ENCODE measurements at regions not wholly inside any gene's neighbourhood (a gene's known extent, or its start where the extent isn't known, plus 50 kb on each side); places are given as distances from the start of the nearest gene placed in this dataset.

DNA sequence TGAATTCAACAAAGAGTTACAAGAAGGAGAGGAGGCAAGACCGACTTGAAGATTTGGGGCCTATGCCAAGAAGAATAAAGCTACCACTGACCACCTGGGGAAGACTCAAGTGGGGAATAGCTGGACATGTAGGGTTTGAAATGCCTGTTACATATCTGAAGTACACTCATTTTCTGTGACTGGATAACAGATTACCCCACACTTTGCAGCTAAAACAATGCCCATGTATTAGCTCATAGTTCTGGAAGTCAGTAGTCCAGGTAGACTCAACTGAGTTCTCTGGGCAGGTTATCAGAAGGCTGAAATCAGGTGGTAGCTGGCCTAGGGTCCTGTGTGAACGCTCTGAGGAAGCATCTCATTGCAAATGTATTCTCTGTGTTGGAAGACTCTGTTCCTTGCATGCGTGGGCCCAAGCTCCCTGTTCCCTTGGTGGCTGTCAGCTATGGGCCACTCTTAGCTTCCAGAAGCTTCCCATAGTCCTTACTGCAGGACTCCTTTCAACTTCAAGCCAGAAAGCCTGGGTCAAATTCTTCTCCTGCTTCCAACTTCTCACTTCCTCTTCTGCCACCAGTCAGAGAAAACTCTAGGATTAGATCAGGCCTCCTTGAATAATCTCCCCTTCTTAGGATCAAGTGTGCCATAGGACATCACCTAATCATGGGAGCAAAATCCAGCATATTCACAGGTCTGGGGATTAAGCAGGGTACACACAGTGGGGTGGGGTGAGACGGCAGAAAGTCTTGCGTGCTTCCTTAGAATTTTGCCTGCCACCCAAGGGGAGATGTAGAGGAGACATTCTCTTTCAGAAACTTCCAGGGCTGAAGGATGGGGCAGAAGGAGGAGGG, 187.8 kb downstream of the SHQ1 start:
- H3K4me3 ChIP-seq = no peak overlapping the region
- ATAC-seq = no peak
- no peaks in the 10 kb centered on the region for H3K79me2 ChIP-seq (replicated peaks; ENCODE audit: insufficient read depth)
- no peaks in the 10 kb centered on the region for H3F3A ChIP-seq (replicated peaks; ENCODE audit: low read depth)
- no peak overlapping the region for H3K4me2 ChIP-seq
- H3K9me2 ChIP-seq (ENCODE audit: insufficient read depth) = peaks cover 7% of the 10 kb centered on the region; the same call in 1 of the 2 replicates
- H2AFZ ChIP-seq = no peak overlapping the region
- H4K20me1 ChIP-seq (replicated peaks; ENCODE audit: insufficient read depth) = no peaks in the 10 kb centered on the region
- Mint-ChIP-seq H3K27me3 (ENCODE audit: insufficient read depth, low read depth, poor library complexity) (peaks cover 8% of the 10 kb centered on the region), H3K36me3 (ENCODE audit: low read depth) (no peaks in the 10 kb centered on the region), H3K4me3 (no peak overlapping the region), H3K4me1 (peaks cover 5% of the 10 kb centered on the region; the same call in 1 of the 3 replicates), H3K9me3 (no peaks in the 10 kb centered on the region; the same call in 1 of the 3 replicates), H3K27ac (no peak overlapping the region)
- DNase-seq (ENCODE audit: low spot score) = no peak
- peaks cover 3% of the 10 kb centered on the region; the same call in 1 of the 2 replicates for H3K4me1 ChIP-seq (ENCODE audit: insufficient read depth)
- H3K36me3 ChIP-seq (ENCODE audit: insufficient read depth) = no peaks in the 10 kb centered on the region
- no peaks in the 10 kb centered on the region for H3K27me3 ChIP-seq (ENCODE audit: insufficient read depth)
- no peak for TF ChIP-seq ZNF331 (CRISPR knock-in tag; IDR thresholded peaks at IDR 0.05; ENCODE audit: low read depth)
- no peak for TF ChIP-seq JUNB (IDR thresholded peaks at IDR 0.05; ENCODE audit: unreplicated experiment)
- TF ChIP-seq, protein P1, sequence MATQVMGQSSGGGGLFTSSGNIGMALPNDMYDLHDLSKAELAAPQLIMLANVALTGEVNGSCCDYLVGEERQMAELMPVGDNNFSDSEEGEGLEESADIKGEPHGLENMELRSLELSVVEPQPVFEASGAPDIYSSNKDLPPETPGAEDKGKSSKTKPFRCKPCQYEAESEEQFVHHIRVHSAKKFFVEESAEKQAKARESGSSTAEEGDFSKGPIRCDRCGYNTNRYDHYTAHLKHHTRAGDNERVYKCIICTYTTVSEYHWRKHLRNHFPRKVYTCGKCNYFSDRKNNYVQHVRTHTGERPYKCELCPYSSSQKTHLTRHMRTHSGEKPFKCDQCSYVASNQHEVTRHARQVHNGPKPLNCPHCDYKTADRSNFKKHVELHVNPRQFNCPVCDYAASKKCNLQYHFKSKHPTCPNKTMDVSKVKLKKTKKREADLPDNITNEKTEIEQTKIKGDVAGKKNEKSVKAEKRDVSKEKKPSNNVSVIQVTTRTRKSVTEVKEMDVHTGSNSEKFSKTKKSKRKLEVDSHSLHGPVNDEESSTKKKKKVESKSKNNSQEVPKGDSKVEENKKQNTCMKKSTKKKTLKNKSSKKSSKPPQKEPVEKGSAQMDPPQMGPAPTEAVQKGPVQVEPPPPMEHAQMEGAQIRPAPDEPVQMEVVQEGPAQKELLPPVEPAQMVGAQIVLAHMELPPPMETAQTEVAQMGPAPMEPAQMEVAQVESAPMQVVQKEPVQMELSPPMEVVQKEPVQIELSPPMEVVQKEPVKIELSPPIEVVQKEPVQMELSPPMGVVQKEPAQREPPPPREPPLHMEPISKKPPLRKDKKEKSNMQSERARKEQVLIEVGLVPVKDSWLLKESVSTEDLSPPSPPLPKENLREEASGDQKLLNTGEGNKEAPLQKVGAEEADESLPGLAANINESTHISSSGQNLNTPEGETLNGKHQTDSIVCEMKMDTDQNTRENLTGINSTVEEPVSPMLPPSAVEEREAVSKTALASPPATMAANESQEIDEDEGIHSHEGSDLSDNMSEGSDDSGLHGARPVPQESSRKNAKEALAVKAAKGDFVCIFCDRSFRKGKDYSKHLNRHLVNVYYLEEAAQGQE (IDR thresholded peaks at IDR 0.05; ENCODE audit: unreplicated experiment) = no peak
- TF ChIP-seq NANOG (IDR thresholded peaks at IDR 0.05; ENCODE audit: borderline replicate concordance) = no peak
- no peak for TF ChIP-seq CREB1 (CRISPR knock-in tag; IDR thresholded peaks at IDR 0.05; ENCODE audit: low read depth)
- no peak for TF ChIP-seq EZH2phosphoT487 (IDR thresholded peaks at IDR 0.05; ENCODE audit: unreplicated experiment)
- TF ChIP-seq, protein P2, sequence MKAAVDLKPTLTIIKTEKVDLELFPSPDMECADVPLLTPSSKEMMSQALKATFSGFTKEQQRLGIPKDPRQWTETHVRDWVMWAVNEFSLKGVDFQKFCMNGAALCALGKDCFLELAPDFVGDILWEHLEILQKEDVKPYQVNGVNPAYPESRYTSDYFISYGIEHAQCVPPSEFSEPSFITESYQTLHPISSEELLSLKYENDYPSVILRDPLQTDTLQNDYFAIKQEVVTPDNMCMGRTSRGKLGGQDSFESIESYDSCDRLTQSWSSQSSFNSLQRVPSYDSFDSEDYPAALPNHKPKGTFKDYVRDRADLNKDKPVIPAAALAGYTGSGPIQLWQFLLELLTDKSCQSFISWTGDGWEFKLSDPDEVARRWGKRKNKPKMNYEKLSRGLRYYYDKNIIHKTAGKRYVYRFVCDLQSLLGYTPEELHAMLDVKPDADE (IDR thresholded peaks at IDR 0.05) = no peak
- TF ChIP-seq POLR2AphosphoS5 (IDR thresholded peaks at IDR 0.05; ENCODE audit: low read depth) = no peak
- no peak for TF ChIP-seq STAT1 (IDR thresholded peaks at IDR 0.05; ENCODE audit: unreplicated experiment)
- H3K27ac ChIP-seq (ENCODE audit: low read depth) = no peak overlapping the region

DNA sequence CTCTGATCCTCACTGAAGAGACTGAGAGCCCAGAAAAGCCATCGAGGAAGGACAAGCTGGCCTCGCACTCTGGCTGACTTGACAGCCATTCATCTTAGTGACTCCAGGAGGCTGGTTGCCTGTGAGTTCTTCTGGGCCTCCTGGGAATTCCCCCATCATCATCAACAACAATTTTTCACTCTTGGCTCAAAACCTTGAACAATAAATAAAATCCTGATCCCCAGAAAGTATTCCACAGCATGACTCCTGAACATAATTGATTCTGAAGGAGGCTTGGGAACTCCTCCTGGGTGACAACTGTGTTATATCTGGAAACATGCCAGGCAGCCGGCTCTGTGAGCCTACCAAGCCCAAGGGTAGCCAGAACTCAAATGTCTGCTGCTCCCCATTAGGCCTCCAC, 188.6 kb downstream of the SHQ1 start:
- Histone ChIP-seq H3K9me2 (ENCODE audit: insufficient read depth) (peaks cover 7% of the 10 kb centered on the region; the same call in 1 of the 2 replicates), H3K79me2 (replicated peaks; ENCODE audit: insufficient read depth) (no peaks in the 10 kb centered on the region), H3K27ac (ENCODE audit: low read depth) (no peak overlapping the region), H2AFZ (no peak overlapping the region), H4K20me1 (replicated peaks; ENCODE audit: insufficient read depth) (no peaks in the 10 kb centered on the region), H3F3A (replicated peaks; ENCODE audit: low read depth) (no peaks in the 10 kb centered on the region), H3K4me2 (no peak overlapping the region), H3K4me3 (no peak overlapping the region), H3K4me1 (ENCODE audit: insufficient read depth) (peaks cover 4% of the 10 kb centered on the region; the same call in 1 of the 2 replicates), H3K27me3 (ENCODE audit: insufficient read depth) (no peaks in the 10 kb centered on the region), H3K36me3 (ENCODE audit: insufficient read depth) (no peaks in the 10 kb centered on the region)
- DNase-seq (ENCODE audit: low spot score) (no peak), ATAC-seq (no peak)
- no peak overlapping the region for H3K27ac Mint-ChIP-seq
- no peaks in the 10 kb centered on the region for H3K36me3 Mint-ChIP-seq (ENCODE audit: low read depth)
- no peak overlapping the region for H3K4me3 Mint-ChIP-seq
- H3K4me1 Mint-ChIP-seq = peaks cover 10% of the 10 kb centered on the region
- peaks cover 8% of the 10 kb centered on the region for H3K27me3 Mint-ChIP-seq (ENCODE audit: insufficient read depth, low read depth, poor library complexity)
- no peaks in the 10 kb centered on the region; the same call in 1 of the 3 replicates for H3K9me3 Mint-ChIP-seq
- TF ChIP-seq EZH2 (IDR thresholded peaks at IDR 0.05; ENCODE audit: low read depth, unreplicated experiment) (no peak), CREB1 (CRISPR knock-in tag; IDR thresholded peaks at IDR 0.05; ENCODE audit: low read depth) (no peak), ZNF331 (CRISPR knock-in tag; IDR thresholded peaks at IDR 0.05; ENCODE audit: low read depth) (no peak), NANOG (IDR thresholded peaks at IDR 0.05; ENCODE audit: borderline replicate concordance) (no peak)
- TF ChIP-seq, protein P3, sequence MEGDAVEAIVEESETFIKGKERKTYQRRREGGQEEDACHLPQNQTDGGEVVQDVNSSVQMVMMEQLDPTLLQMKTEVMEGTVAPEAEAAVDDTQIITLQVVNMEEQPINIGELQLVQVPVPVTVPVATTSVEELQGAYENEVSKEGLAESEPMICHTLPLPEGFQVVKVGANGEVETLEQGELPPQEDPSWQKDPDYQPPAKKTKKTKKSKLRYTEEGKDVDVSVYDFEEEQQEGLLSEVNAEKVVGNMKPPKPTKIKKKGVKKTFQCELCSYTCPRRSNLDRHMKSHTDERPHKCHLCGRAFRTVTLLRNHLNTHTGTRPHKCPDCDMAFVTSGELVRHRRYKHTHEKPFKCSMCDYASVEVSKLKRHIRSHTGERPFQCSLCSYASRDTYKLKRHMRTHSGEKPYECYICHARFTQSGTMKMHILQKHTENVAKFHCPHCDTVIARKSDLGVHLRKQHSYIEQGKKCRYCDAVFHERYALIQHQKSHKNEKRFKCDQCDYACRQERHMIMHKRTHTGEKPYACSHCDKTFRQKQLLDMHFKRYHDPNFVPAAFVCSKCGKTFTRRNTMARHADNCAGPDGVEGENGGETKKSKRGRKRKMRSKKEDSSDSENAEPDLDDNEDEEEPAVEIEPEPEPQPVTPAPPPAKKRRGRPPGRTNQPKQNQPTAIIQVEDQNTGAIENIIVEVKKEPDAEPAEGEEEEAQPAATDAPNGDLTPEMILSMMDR (conservative IDR thresholded peaks at IDR 0.05; ENCODE audit: low read depth in 2 of 2) = no peak
